Activated T-helper 2 cell treated with anti-CD3 and anti-CD28 coated beads, Interferon-gamma antibody, Interleukin-2, Interleukin-4, amounts not matched to agents 10 μg/mL and 5 μg/mL and 100 μg/mL, durations not matched to agents 14 hours and 24 hours and 36 hours (primary cell): ENCODE measurements at regions not wholly inside any gene's neighbourhood (a gene's known extent, or its start where the extent isn't known, plus 50 kb on each side); places are given as distances from the start of the nearest gene placed in this dataset.

ENCODE experiments used
- DNase-seq: peaks from one replicate; pipeline ENCODE4 v3.0.0; 2021; ENCODE audit warnings: low spot score
- H3K27ac Mint-ChIP-seq: one replicate; pipeline ENCODE4 v1.8.0; 2021; ENCODE audit warnings: mixed read lengths
- H3K27me3 Mint-ChIP-seq: one replicate; pipeline ENCODE4 v1.8.0; 2021; ENCODE audit warnings: low read depth, mixed read lengths
- H3K36me3 Mint-ChIP-seq: one replicate; pipeline ENCODE4 v1.8.0; 2021; ENCODE audit warnings: low read depth, mixed read lengths
- H3K4me1 Mint-ChIP-seq: one replicate; pipeline ENCODE4 v1.8.0; 2021; ENCODE audit warnings: low read depth, mixed read lengths
- H3K4me3 Mint-ChIP-seq: one replicate; pipeline ENCODE4 v1.8.0; 2021; ENCODE audit warnings: low read depth, mild to moderate bottlenecking, moderate library complexity, mixed read lengths
- H3K9me3 Mint-ChIP-seq: one replicate; pipeline ENCODE4 v1.8.0; 2021; ENCODE audit warnings: mixed read lengths
- intact Hi-C: fragments of 100-400 bp; cut with micrococcal nuclease; formaldehyde crosslinking; loops from one replicate; pipeline ENCODE4 v1.15.1; 2023

DNA sequence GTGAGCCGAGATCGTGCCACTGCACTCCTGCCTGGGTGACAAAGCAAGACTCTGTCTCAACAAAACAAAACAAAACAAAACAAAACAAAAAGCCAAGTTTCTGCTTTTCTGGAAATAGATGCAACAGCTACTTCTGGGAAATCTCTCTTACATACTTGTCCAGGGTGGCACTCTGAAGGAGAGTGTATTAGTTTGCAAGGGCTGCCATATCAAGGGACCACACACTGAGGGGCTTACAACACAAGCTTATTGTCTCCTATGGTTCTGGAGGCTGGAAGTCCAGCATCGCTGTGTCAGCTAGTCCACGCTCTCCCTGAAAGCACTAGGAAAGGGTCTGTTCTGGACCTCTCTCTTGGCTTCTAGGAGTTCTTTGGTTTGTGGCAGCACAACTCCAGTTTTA is 277.9 kb upstream of the WWC1 start:
- Mint-ChIP-seq H3K4me3 (no peak overlapping the region), H3K4me1 (no peaks in the 10 kb centered on the region), H3K36me3 (no peaks in the 10 kb centered on the region), H3K27me3 (no peaks in the 10 kb centered on the region), H3K27ac (no peak overlapping the region), H3K9me3 (no peaks in the 10 kb centered on the region)
- intact Hi-C loops, result no loop called here
- no peak for DNase-seq

GRCh38 chr5:168014433-168015123 is 276.9 kb upstream of the WWC1 start:
- intact Hi-C loops, result no loop called here

GRCh38 chr5:168015506-168015905 is 275.9 kb upstream of the WWC1 start:
- no peak for DNase-seq
- Mint-ChIP-seq H3K27me3 (peaks cover 5% of the 10 kb centered on the region), H3K27ac (no peak overlapping the region), H3K4me1 (no peaks in the 10 kb centered on the region), H3K36me3 (no peaks in the 10 kb centered on the region), H3K4me3 (no peak overlapping the region), H3K9me3 (no peaks in the 10 kb centered on the region)
- intact Hi-C loops, result no loop called here

More at GRCh38 chr5:168014433-168015123, 276.9 kb upstream of the WWC1 start:
- peaks cover 5% of the 10 kb centered on the region for H3K27me3 Mint-ChIP-seq
- H3K36me3 Mint-ChIP-seq, result no peaks in the 10 kb centered on the region
- H3K9me3 Mint-ChIP-seq, result no peaks in the 10 kb centered on the region
- H3K4me1 Mint-ChIP-seq, result no peaks in the 10 kb centered on the region
- no peak overlapping the region for H3K27ac Mint-ChIP-seq
- no peak overlapping the region for H3K4me3 Mint-ChIP-seq
- no peak for DNase-seq

GRCh38 chr5:168017313-168017712 is 274.1 kb upstream of the WWC1 start:
- Mint-ChIP-seq H3K27ac (no peak overlapping the region), H3K4me1 (no peaks in the 10 kb centered on the region), H3K9me3 (no peaks in the 10 kb centered on the region), H3K36me3 (no peaks in the 10 kb centered on the region), H3K4me3 (no peak overlapping the region), H3K27me3 (peaks cover 7% of the 10 kb centered on the region)
- no peak for DNase-seq
- intact Hi-C loops, result no loop called here

DNA sequence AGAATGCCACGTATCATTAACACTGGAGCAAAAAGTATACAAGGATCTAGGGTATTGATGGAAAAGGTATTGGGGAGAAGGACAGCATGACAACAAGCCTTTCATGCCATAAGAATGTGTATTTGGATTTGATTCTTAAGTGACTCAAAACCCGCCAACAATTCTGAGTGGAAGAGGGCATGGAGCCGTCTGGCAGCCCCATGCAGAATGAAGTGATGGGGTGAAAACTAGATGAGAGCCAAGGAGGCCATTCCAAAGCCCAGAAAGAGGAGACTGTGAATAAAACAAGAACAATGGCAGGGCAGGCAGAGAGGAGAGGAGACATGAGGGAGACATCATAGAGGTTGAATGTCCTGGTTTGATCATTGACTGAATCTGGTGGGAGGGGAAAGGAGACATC is 272.3 kb upstream of the WWC1 start:
- Mint-ChIP-seq H3K4me1 (no peaks in the 10 kb centered on the region), H3K27ac (no peak overlapping the region), H3K9me3 (no peaks in the 10 kb centered on the region), H3K4me3 (no peak overlapping the region), H3K27me3 (peaks cover 7% of the 10 kb centered on the region), H3K36me3 (no peaks in the 10 kb centered on the region)
- DNase-seq, result no peak
- intact Hi-C loops, result no loop called here

DNA sequence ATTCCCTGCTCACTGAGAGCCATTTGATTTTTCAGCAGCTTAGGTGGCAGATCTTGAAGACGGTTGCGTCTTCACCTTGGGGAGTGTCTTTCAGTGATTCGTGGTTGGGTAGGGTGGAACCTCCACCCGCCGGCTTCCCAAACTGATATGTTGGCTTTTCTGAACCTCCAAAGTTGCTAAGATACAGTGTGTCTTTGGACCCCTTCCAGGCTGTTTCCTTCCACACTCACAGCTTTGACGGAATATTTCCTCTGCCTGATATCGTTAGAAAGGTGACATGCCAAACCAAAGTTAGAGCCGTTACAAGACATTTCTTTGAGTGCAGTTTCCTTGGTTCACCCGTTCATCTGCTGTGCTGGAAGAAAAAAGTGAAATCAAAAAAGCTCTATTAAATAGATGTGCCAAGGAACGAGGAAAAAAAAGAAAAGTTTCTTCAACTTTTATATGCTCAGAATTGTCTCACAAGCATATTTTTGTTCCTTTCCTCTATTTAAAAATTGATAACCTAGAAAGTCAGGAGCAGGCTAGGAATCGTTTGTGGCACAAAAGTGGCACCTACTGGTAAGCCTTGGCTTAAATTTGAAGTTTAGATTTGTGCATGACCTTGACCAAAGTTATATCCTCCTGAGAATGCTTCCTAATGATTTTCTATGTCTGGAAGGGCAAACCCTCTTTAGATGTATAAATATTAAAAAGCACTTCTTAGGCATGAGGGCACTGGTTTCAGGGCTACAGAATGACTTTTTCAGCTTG is 270.7 kb upstream of the WWC1 start:
- no peak overlapping the region for H3K27ac Mint-ChIP-seq
- no peaks in the 10 kb centered on the region for H3K4me1 Mint-ChIP-seq
- H3K27me3 Mint-ChIP-seq, result peaks cover 7% of the 10 kb centered on the region
- intact Hi-C loops, result no loop called here
- no peaks in the 10 kb centered on the region for H3K9me3 Mint-ChIP-seq
- no peak for DNase-seq
- H3K36me3 Mint-ChIP-seq, result no peaks in the 10 kb centered on the region
- H3K4me3 Mint-ChIP-seq, result no peak overlapping the region

GRCh38 chr5:168022446-168023169 is 268.8 kb upstream of the WWC1 start:
- intact Hi-C loops, result no loop called here
- peaks cover 7% of the 10 kb centered on the region for H3K27me3 Mint-ChIP-seq
- H3K9me3 Mint-ChIP-seq, result no peaks in the 10 kb centered on the region
- no peak overlapping the region for H3K27ac Mint-ChIP-seq
- H3K4me1 Mint-ChIP-seq, result no peaks in the 10 kb centered on the region
- H3K36me3 Mint-ChIP-seq, result no peaks in the 10 kb centered on the region
- H3K4me3 Mint-ChIP-seq, result no peak overlapping the region
- no peak for DNase-seq

GRCh38 chr5:168023191-168023590 is 268.3 kb upstream of the WWC1 start:
- Mint-ChIP-seq H3K9me3 (no peaks in the 10 kb centered on the region), H3K27ac (no peak overlapping the region), H3K27me3 (peaks cover 7% of the 10 kb centered on the region), H3K36me3 (no peaks in the 10 kb centered on the region), H3K4me1 (no peaks in the 10 kb centered on the region), H3K4me3 (no peak overlapping the region)
- no peak for DNase-seq
- intact Hi-C loops, result no loop called here

DNA sequence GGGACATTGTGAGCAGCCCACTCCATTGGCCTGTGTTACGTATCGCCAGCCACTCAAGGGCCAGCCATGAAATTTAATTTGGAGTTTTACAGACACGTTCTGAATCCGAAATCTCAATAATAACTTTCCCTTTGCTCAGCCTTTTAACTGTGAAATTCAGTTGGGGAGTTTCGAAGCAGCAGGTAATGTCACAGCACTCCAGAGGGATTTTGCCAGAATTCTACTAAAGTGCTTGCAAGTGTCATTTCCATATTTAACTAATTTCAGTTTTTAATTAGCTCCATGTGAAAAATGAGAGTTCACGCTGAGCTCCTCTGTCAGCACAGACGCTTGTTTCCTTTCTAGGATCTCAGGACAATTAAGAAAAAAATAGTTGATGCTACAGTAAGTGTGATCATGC is 267.1 kb upstream of the WWC1 start:
- Mint-ChIP-seq H3K27ac (no peak overlapping the region), H3K36me3 (no peaks in the 10 kb centered on the region)

GRCh38 chr5:168027007-168027406 is 264.4 kb upstream of the WWC1 start:
- no peak overlapping the region for H3K4me3 Mint-ChIP-seq
- intact Hi-C loops, result no loop called here
- H3K36me3 Mint-ChIP-seq, result no peaks in the 10 kb centered on the region
- no peaks in the 10 kb centered on the region for H3K4me1 Mint-ChIP-seq
- H3K27ac Mint-ChIP-seq, result no peak overlapping the region
- DNase-seq, result no peak
- H3K9me3 Mint-ChIP-seq, result no peaks in the 10 kb centered on the region
- H3K27me3 Mint-ChIP-seq, result peaks cover 2% of the 10 kb centered on the region

More for the DNA sequence above, 267.1 kb upstream of the WWC1 start:
- DNase-seq, result no peak
- Mint-ChIP-seq H3K4me1 (no peaks in the 10 kb centered on the region), H3K27me3 (peaks cover 2% of the 10 kb centered on the region), H3K4me3 (no peak overlapping the region), H3K9me3 (no peaks in the 10 kb centered on the region)
- intact Hi-C loops, result no loop called here

GRCh38 chr5:168030912-168031311 is 260.5 kb upstream of the WWC1 start:
- H3K27me3 Mint-ChIP-seq, result peaks cover 2% of the 10 kb centered on the region
- no peak overlapping the region for H3K27ac Mint-ChIP-seq
- H3K4me1 Mint-ChIP-seq, result no peaks in the 10 kb centered on the region
- no peaks in the 10 kb centered on the region for H3K36me3 Mint-ChIP-seq
- H3K9me3 Mint-ChIP-seq, result no peaks in the 10 kb centered on the region
- no peak overlapping the region for H3K4me3 Mint-ChIP-seq
- intact Hi-C loops, result no loop called here
- no peak for DNase-seq

DNA sequence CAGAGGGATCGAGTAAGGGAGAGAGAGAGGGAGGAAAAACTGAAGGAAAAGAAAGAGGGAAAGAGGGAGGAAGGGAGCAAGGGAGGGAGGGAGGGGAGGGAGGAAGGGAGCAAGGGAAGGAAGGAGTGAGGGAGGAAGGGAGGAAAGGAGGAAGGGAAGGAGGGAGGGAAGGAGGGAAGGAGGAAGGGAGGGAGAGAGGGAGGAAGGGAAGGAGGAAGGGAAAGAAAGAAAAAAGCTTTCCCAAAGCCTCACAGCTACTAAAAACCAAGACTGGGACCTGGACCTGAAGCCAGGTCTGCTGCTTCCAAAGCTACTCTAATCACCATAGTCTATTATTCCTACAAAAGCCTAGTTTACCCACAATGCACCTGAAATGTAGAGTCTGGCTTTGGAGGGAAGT is 259.8 kb upstream of the WWC1 start:
- H3K27ac Mint-ChIP-seq, result no peak overlapping the region
- H3K4me3 Mint-ChIP-seq, result no peak overlapping the region
- H3K4me1 Mint-ChIP-seq, result no peaks in the 10 kb centered on the region
- H3K9me3 Mint-ChIP-seq, result no peaks in the 10 kb centered on the region
- H3K36me3 Mint-ChIP-seq, result no peaks in the 10 kb centered on the region
- DNase-seq, result no peak
- intact Hi-C loops, result no loop called here
- H3K27me3 Mint-ChIP-seq, result peaks cover 2% of the 10 kb centered on the region

DNA sequence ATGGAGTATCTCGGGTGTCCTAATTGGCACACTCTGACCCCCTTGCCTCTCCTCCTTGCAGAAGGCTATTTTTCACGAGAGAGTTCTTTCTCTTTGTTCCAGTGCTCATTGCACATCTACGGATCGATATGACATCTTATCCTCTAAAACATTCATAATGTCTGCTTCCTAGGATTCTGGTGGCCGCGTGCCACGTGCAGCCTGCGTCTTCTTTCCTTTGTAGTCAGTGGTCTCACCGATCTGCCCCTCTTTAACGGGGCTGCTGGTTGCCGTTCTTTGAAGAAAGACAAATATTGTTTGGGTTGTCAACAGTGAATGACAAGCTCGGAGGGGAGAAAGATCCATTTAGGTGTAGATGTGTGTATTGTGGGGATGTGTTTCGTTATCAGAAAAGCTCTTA is 252.4 kb upstream of the WWC1 start:
- Mint-ChIP-seq H3K27ac (no peak overlapping the region), H3K4me3 (no peak overlapping the region), H3K27me3 (no peaks in the 10 kb centered on the region), H3K9me3 (no peaks in the 10 kb centered on the region), H3K36me3 (no peaks in the 10 kb centered on the region), H3K4me1 (no peaks in the 10 kb centered on the region)
- DNase-seq, result no peak
- intact Hi-C loops, result no loop called here
